ENCODE measurements at regions not wholly inside any gene's neighbourhood (a gene's known extent, or its start where the extent isn't known, plus 50 kb on each side); places are given as distances from the start of the nearest gene placed in this dataset.

- no peaks in the 10 kb centered on the region for H3K36me3 ChIP-seq
- no peaks in the 10 kb centered on the region for H3K4me1 ChIP-seq
- TF ChIP-seq EP300 (IDR thresholded peaks at IDR 0.05; ENCODE audit: low read depth) (no peak), CTCF (IDR thresholded peaks at IDR 0.05) (no peak), POLR2AphosphoS5 (IDR thresholded peaks at IDR 0.05) (no peak), POLR2A (IDR thresholded peaks at IDR 0.05) (no peak)
- intact Hi-C loops (cut with DNase I; ENCODE audit: low total_unique reads) (no loop called here), in situ Hi-C loops (cut with MboI; ENCODE audit: low pct_ligation_motif_present in 1 of 4, low pct_unique_long_range_greater_than_20kb in 1 of 4, low sequenced_read_pairs in 3 of 4) (no loop called here)
- WGBS, 2 donors (ENCODE audit: low coverage in 1 of 2): 62 to 71% methylated on average over 4 of the region's 4 CpGs
- DNase-seq: no peak
- no peak overlapping the region for H3K27ac ChIP-seq
- H3K9me3 ChIP-seq: no peaks in the 10 kb centered on the region
- no peaks in the 10 kb centered on the region for H3K27me3 ChIP-seq
- H3K4me3 ChIP-seq: no peak overlapping the region
Measured at GRCh38 chr2:56117764-56118163, 66.0 kb upstream of the CCDC85A start.

GRCh38 chr2:56118474-56118873 lies 65.3 kb upstream of the CCDC85A start:
- no peak overlapping the region for H3K4me3 ChIP-seq
- H3K4me1 ChIP-seq: no peaks in the 10 kb centered on the region
- 57 to 70% methylated on average over 2 to 4 of the region's 4 CpGs for WGBS, 2 donors (ENCODE audit: low coverage in 1 of 2)
- H3K9me3 ChIP-seq: no peaks in the 10 kb centered on the region
- in situ Hi-C loops (cut with MboI; ENCODE audit: low pct_ligation_motif_present in 1 of 4, low pct_unique_long_range_greater_than_20kb in 1 of 4, low sequenced_read_pairs in 3 of 4) (no loop called here), intact Hi-C loops (cut with DNase I; ENCODE audit: low total_unique reads) (no loop called here)
- DNase-seq: no peak
- TF ChIP-seq EP300 (IDR thresholded peaks at IDR 0.05; ENCODE audit: low read depth): no peak
- TF ChIP-seq POLR2AphosphoS5 (IDR thresholded peaks at IDR 0.05): no peak
- no peak for TF ChIP-seq CTCF (IDR thresholded peaks at IDR 0.05)
- no peak for TF ChIP-seq POLR2A (IDR thresholded peaks at IDR 0.05)
- H3K27ac ChIP-seq: no peak overlapping the region
- no peaks in the 10 kb centered on the region for H3K27me3 ChIP-seq
- no peaks in the 10 kb centered on the region for H3K36me3 ChIP-seq

GRCh38 chr2:56121995-56122394 lies 61.8 kb upstream of the CCDC85A start:
- no peaks in the 10 kb centered on the region for H3K9me3 ChIP-seq
- in situ Hi-C loops (cut with MboI; ENCODE audit: low pct_ligation_motif_present in 1 of 4, low pct_unique_long_range_greater_than_20kb in 1 of 4, low sequenced_read_pairs in 3 of 4): no loop called here
- H3K27ac ChIP-seq: no peak overlapping the region
- 73% methylated on average over 1 of the region's 1 CpG; no CpG with 5 or more reads in 1 of the 2 donors for WGBS, 2 donors (ENCODE audit: low coverage in 1 of 2)
- intact Hi-C loops (cut with DNase I; ENCODE audit: low total_unique reads): no loop called here
- no peak for DNase-seq
- H3K27me3 ChIP-seq: no peaks in the 10 kb centered on the region
- H3K4me3 ChIP-seq: no peak overlapping the region
- no peaks in the 10 kb centered on the region for H3K36me3 ChIP-seq
- no peaks in the 10 kb centered on the region for H3K4me1 ChIP-seq
- TF ChIP-seq CTCF (IDR thresholded peaks at IDR 0.05) (no peak), POLR2A (IDR thresholded peaks at IDR 0.05) (no peak), POLR2AphosphoS5 (IDR thresholded peaks at IDR 0.05) (no peak), EP300 (IDR thresholded peaks at IDR 0.05; ENCODE audit: low read depth) (no peak)

- in situ Hi-C loops (cut with MboI; ENCODE audit: low pct_ligation_motif_present in 1 of 4, low pct_unique_long_range_greater_than_20kb in 1 of 4, low sequenced_read_pairs in 3 of 4): no loop called here
- Histone ChIP-seq H3K36me3 (no peaks in the 10 kb centered on the region), H3K27me3 (no peaks in the 10 kb centered on the region), H3K4me3 (no peak overlapping the region), H3K27ac (no peak overlapping the region), H3K4me1 (no peaks in the 10 kb centered on the region), H3K9me3 (no peaks in the 10 kb centered on the region)
- DNase-seq: no peak
- TF ChIP-seq EP300 (IDR thresholded peaks at IDR 0.05; ENCODE audit: low read depth): no peak
- no peak for TF ChIP-seq POLR2AphosphoS5 (IDR thresholded peaks at IDR 0.05)
- WGBS, 2 donors (ENCODE audit: low coverage in 1 of 2): 67 to 100% methylated on average over 1 of the region's 1 CpG
- intact Hi-C loops (cut with DNase I; ENCODE audit: low total_unique reads): no loop called here
Measured at GRCh38 chr2:56123538-56123937, 60.3 kb upstream of the CCDC85A start.

GRCh38 chr2:56127010-56127409 lies 56.8 kb upstream of the CCDC85A start:
- Histone ChIP-seq H3K27ac (no peak overlapping the region), H3K27me3 (no peaks in the 10 kb centered on the region), H3K4me1 (no peaks in the 10 kb centered on the region), H3K36me3 (no peaks in the 10 kb centered on the region), H3K4me3 (no peak overlapping the region), H3K9me3 (no peaks in the 10 kb centered on the region)
- DNase-seq: no peak
- intact Hi-C loops (cut with DNase I; ENCODE audit: low total_unique reads): no loop called here
- 67 to 76% methylated on average over 1 of the region's 1 CpG for WGBS, 2 donors (ENCODE audit: low coverage in 1 of 2)
- in situ Hi-C loops (cut with MboI; ENCODE audit: low pct_ligation_motif_present in 1 of 4, low pct_unique_long_range_greater_than_20kb in 1 of 4, low sequenced_read_pairs in 3 of 4): loop anchor here in 1 of 4 donors (25.0 kb wide), 1 partner anchor 415 kb away; no protein-coding TSS in a partner anchor
- no peak for TF ChIP-seq EP300 (IDR thresholded peaks at IDR 0.05; ENCODE audit: low read depth)
- TF ChIP-seq POLR2AphosphoS5 (IDR thresholded peaks at IDR 0.05): no peak
- TF ChIP-seq POLR2A (IDR thresholded peaks at IDR 0.05): no peak
- TF ChIP-seq CTCF (IDR thresholded peaks at IDR 0.05): no peak

Data from transverse colon (tissue), 4 donors.